ENCODE measurements at regions not wholly inside any gene's neighbourhood (a gene's known extent, or its start where the extent isn't known, plus 50 kb on each side); places are given as distances from the start of the nearest gene placed in this dataset.

DNA sequence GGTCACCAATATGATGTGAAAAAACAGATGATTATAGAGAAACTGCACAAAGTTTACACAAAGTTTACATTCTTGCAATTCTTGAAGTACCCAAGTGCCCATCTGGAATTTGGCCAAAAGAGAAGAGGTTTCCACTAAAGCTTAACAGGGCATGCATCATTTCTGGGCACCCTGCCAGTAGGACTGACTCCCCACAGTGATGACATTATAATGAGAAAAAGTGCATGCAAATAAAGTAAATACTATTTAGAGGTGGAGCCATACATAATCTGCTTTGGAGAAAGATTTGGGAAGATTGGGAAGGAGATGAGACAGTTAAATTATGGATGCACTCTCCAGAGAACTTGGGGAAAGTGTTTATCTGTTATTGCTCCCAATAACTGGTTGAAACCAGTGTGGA lies 93.7 kb upstream of the TRPC3 start:
- TF ChIP-seq POLR2A (IDR thresholded peaks at IDR 0.05), result no peak
- TF ChIP-seq, protein P1, sequence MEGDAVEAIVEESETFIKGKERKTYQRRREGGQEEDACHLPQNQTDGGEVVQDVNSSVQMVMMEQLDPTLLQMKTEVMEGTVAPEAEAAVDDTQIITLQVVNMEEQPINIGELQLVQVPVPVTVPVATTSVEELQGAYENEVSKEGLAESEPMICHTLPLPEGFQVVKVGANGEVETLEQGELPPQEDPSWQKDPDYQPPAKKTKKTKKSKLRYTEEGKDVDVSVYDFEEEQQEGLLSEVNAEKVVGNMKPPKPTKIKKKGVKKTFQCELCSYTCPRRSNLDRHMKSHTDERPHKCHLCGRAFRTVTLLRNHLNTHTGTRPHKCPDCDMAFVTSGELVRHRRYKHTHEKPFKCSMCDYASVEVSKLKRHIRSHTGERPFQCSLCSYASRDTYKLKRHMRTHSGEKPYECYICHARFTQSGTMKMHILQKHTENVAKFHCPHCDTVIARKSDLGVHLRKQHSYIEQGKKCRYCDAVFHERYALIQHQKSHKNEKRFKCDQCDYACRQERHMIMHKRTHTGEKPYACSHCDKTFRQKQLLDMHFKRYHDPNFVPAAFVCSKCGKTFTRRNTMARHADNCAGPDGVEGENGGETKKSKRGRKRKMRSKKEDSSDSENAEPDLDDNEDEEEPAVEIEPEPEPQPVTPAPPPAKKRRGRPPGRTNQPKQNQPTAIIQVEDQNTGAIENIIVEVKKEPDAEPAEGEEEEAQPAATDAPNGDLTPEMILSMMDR (IDR thresholded peaks at IDR 0.05), result no peak
